HCT116 (cell line): ENCODE measurements at regions not wholly inside any gene's neighbourhood (a gene's known extent, or its start where the extent isn't known, plus 50 kb on each side); places are given as distances from the start of the nearest gene placed in this dataset.

Experiments
- ATAC-seq: fragments of 200-7000 bp; cut with Tn5 transposase; 2 replicates; pipeline ENCODE4 v1.9.1; 2020; ENCODE audit warnings: mild to moderate bottlenecking, moderate library complexity
- BruUV-seq: library from RNA; stranded (reverse); fragments of 400-500 nt; replicated peaks from 2 replicates; lab custom pipeline; 2021; lab: Mats Ljungman, UMichigan
- CTCF ChIA-PET: fragments of 300-600 bp; sonication (Branson Sonifier 250); formaldehyde crosslinking; loops from one replicate; lab custom pipeline; 2021; ENCODE audit warnings: antibody characterized with exemption; lab: Charles Lee
- POLR2A ChIA-PET: fragments of 300-600, 350-600 bp; sonication (Branson Sonifier 250); formaldehyde crosslinking; loops from one replicate; lab custom pipeline; 2021; ENCODE audit warnings: antibody characterized with exemption; lab: Charles Lee
- RAD21 ChIA-PET, 2 experiments: fragments of 300-600 bp; sonication (Branson Sonifier 250); formaldehyde crosslinking; loops; one replicate each; lab custom pipeline; 2023; ENCODE audit warnings: low total read pairs in 2 of 2; ENCODE audit not compliant: uncharacterized antibody in 2 of 2, unreplicated experiment in 2 of 2, low non-redundant PET in 1 of 2; lab: Charles Lee
- DNase-seq: peaks from one replicate; pipeline ENCODE4 v3.0.0-alpha.2; 2010; ENCODE audit warnings: low read depth, low spot score
- H2AFZ ChIP-seq: fragments of 200-600 bp; shearing (Covaris generic), sonication (generic); 2 replicates; pipeline ENCODE4 v1.6.1; 2017; ENCODE audit warnings: low read depth, mixed run types, mixed read lengths, antibody characterized with exemption, low read length; ENCODE audit not compliant: poor library complexity, severe bottlenecking
- H3K27ac ChIP-seq: 2 replicates; pipeline ENCODE4 v1.5.1; 2012; ENCODE audit warnings: low read depth, low read length
- H3K27me3 ChIP-seq: fragments of 200-600 bp; sonication (generic); 2 replicates; pipeline ENCODE4 v1.6.1; 2016; ENCODE audit warnings: mixed run types, low read length, mixed read lengths; ENCODE audit not compliant: insufficient read depth
- H3K36me3 ChIP-seq, 2 experiments: fragments of 200-500 bp in 1 of 2; fragments of 200-600 bp in 1 of 2; sonication (Bioruptor generic) in 1 of 2; sonication (generic) in 1 of 2; 2 replicates each; pipeline versions ENCODE4 v1.5.1 to v1.6.1; 2014 to 2016; ENCODE audit warnings: low read length in 2 of 2, inconsistent platforms in 1 of 2, mixed read lengths in 1 of 2, mixed run types in 1 of 2; ENCODE audit not compliant: insufficient read depth in 2 of 2, control insufficient read depth in 1 of 2
- H3K4me1 ChIP-seq, 2 experiments: fragments of 200-600 bp in 1 of 2; sonication (generic) in 1 of 2; 2 replicates each; pipeline versions ENCODE4 v1.5.1 to v1.6.1; 2012 to 2017; ENCODE audit warnings: low read length in 2 of 2, inconsistent platforms in 1 of 2, mild to moderate bottlenecking in 1 of 2, mixed read lengths in 1 of 2, mixed run types in 1 of 2, moderate library complexity in 1 of 2; ENCODE audit not compliant: insufficient read depth in 2 of 2, control insufficient read depth in 1 of 2
- H3K4me2 ChIP-seq: fragments of 200-600 bp; sonication (generic); 2 replicates; pipeline ENCODE4 v1.6.1; 2017; ENCODE audit warnings: mixed run types, low read length, mixed read lengths
- H3K4me3 ChIP-seq, 2 experiments: fragments of 200-600 bp in 1 of 2; sonication (generic) in 1 of 2; replicated peaks in 1 of 2; 2 replicates each; pipeline ENCODE4 v1.5.1; 2011 to 2016; ENCODE audit warnings: low read length in 2 of 2, control low read depth in 1 of 2, low read depth in 1 of 2, mild to moderate bottlenecking in 1 of 2, mixed read lengths in 1 of 2, mixed run types in 1 of 2
- H3K79me2 ChIP-seq: fragments of 200-600 bp; sonication (generic); 2 replicates; pipeline ENCODE4 v1.6.1; 2017; ENCODE audit warnings: mild to moderate bottlenecking, mixed run types, low read length, moderate library complexity, mixed read lengths; ENCODE audit not compliant: insufficient read depth
- H3K9ac ChIP-seq: fragments of 200-600 bp; sonication (generic); 2 replicates; pipeline ENCODE4 v1.6.1; 2016; ENCODE audit warnings: low read length, mixed read lengths
- H3K9me2 ChIP-seq: fragments of 200-600 bp; sonication (generic), shearing (Covaris generic); 2 replicates; pipeline ENCODE4 v1.6.1; 2017; ENCODE audit warnings: mixed run types, mild to moderate bottlenecking, moderate library complexity; ENCODE audit not compliant: insufficient read depth
- H3K9me3 ChIP-seq, 2 experiments: fragments of 200-500 bp in 1 of 2; fragments of 200-600 bp in 1 of 2; sonication (Bioruptor generic) in 1 of 2; sonication (generic) in 1 of 2; 2 replicates each; pipeline ENCODE4 v1.6.1; 2014 to 2017; ENCODE audit warnings: low read length in 2 of 2, mixed read lengths in 2 of 2, inconsistent platforms in 1 of 2, low read depth in 1 of 2, mild to moderate bottlenecking in 1 of 2, mixed run types in 1 of 2, moderate library complexity in 1 of 2; ENCODE audit not compliant: control insufficient read depth in 1 of 2, insufficient read depth in 1 of 2
- H4K20me1 ChIP-seq: fragments of 200-600 bp; sonication (generic), shearing (Covaris generic); 2 replicates; pipeline ENCODE4 v1.6.1; 2017; ENCODE audit warnings: mixed run types, mild to moderate bottlenecking, moderate library complexity; ENCODE audit not compliant: insufficient read depth
- ATF3 ChIP-seq: IDR thresholded peaks from 2 replicates; pipeline ENCODE4 v1.6.1; 2012
- CBX3 ChIP-seq: IDR thresholded peaks from 2 replicates; pipeline ENCODE4 v1.6.1; 2012; ENCODE audit warnings: low read depth
- CTCF ChIP-seq, 3 experiments: fragments of 200-600 bp in 1 of 3; sonication (generic) in 1 of 3; IDR thresholded peaks in 2 of 3; conservative IDR thresholded peaks in 1 of 3; 2 replicates each; pipeline ENCODE4 v1.5.1; 2012 to 2017; ENCODE audit warnings: low read depth in 2 of 3, low read length in 2 of 3, antibody characterized with exemption in 1 of 3, borderline replicate concordance in 1 of 3, control low read depth in 1 of 3, mild to moderate bottlenecking in 1 of 3, mixed read lengths in 1 of 3, mixed run types in 1 of 3, moderate library complexity in 1 of 3; ENCODE audit not compliant: insufficient read depth in 1 of 3
- EGR1 ChIP-seq: IDR thresholded peaks from 2 replicates; pipeline ENCODE4 v1.6.1; 2012; ENCODE audit warnings: low read depth
- POLR2A ChIP-seq: IDR thresholded peaks from 2 replicates; pipeline ENCODE4 v1.7.0; 2011; ENCODE audit warnings: borderline replicate concordance; ENCODE audit not compliant: insufficient read depth, insufficient read length; ENCODE audit errors: extremely low read depth
- POLR2AphosphoS5 ChIP-seq: IDR thresholded peaks from 2 replicates; pipeline ENCODE4 v1.6.1; 2011; ENCODE audit warnings: mild to moderate bottlenecking, low read depth, low read length, moderate library complexity
- RAD21 ChIP-seq: IDR thresholded peaks from 2 replicates; pipeline ENCODE4 v1.6.1; 2012; ENCODE audit warnings: low read depth, mild to moderate bottlenecking
- REST ChIP-seq: IDR thresholded peaks from 2 replicates; pipeline ENCODE4 v1.6.1; 2012; ENCODE audit warnings: low read depth
- SRF ChIP-seq: IDR thresholded peaks from 2 replicates; pipeline ENCODE4 v1.6.1; 2012; ENCODE audit warnings: low read depth
- YY1 ChIP-seq: IDR thresholded peaks from 2 replicates; pipeline ENCODE4 v1.6.1; 2011; ENCODE audit warnings: low read length, low read depth, moderate library complexity, mild to moderate bottlenecking; ENCODE audit not compliant: insufficient replicate concordance; ENCODE audit errors: extremely low read depth
- ZFX ChIP-seq: fragments of 450-650 bp; IDR thresholded peaks from 2 replicates; pipeline ENCODE4 v1.6.1; 2017
- intact Hi-C: fragments of 100-400 bp; cut with micrococcal nuclease; formaldehyde crosslinking; loops from 2 replicates; pipeline ENCODE4 v1.10.0; 2022

GRCh38 chr5:42876375-42876844, 64.7 kb upstream of the SELENOP start:
- CTCF ChIA-PET = no interaction called here
- intact Hi-C loops = no loop called here
- no peak for DNase-seq
- ATAC-seq = no peak
- no peaks in the 10 kb centered on the region for H3K9me3 ChIP-seq
- H3K9ac ChIP-seq = no peak overlapping the region
- no peak overlapping the region for H3K4me2 ChIP-seq
- H3K79me2 ChIP-seq = no peaks in the 10 kb centered on the region
- TF ChIP-seq YY1 (no peak), REST (no peak), ZFX (no peak), ATF3 (no peak)
- TF ChIP-seq, all 23 proteins: peak for 0
- no peaks in the 10 kb centered on the region for H3K9me2 ChIP-seq
- RAD21 ChIA-PET = no interaction called here
- H3K4me1 ChIP-seq = no peaks in the 10 kb centered on the region
- H3K4me3 ChIP-seq = no peak overlapping the region
- no peaks in the 10 kb centered on the region for H3K36me3 ChIP-seq
- POLR2A ChIA-PET = no interaction called here
- BruUV-seq = no TSS peak
- no peaks in the 10 kb centered on the region for H3K27me3 ChIP-seq
- H2AFZ ChIP-seq = no peak overlapping the region
- no peaks in the 10 kb centered on the region for H4K20me1 ChIP-seq
- no peak overlapping the region for H3K27ac ChIP-seq

- RAD21 ChIA-PET = no interaction called here
- no peaks in the 10 kb centered on the region for H4K20me1 ChIP-seq
- H3K4me2 ChIP-seq = no peak overlapping the region
- no peaks in the 10 kb centered on the region for H3K36me3 ChIP-seq
- no peak overlapping the region for H3K27ac ChIP-seq
- no peak overlapping the region for H3K9ac ChIP-seq
- no peaks in the 10 kb centered on the region for H3K79me2 ChIP-seq
- H3K4me1 ChIP-seq = peaks cover 0 to 4% of the 10 kb centered on the region in 2 experiments; a peak in 1 of 4 replicates
- no peak overlapping the region for H3K4me3 ChIP-seq
- no TSS peak for BruUV-seq
- H2AFZ ChIP-seq = no peak overlapping the region
- no peaks in the 10 kb centered on the region for H3K9me2 ChIP-seq
- ATAC-seq (no peak), DNase-seq (no peak)
- POLR2A ChIA-PET = no interaction called here
- CTCF ChIA-PET = no interaction called here
- intact Hi-C loops = no loop called here
- H3K9me3 ChIP-seq = no peaks in the 10 kb centered on the region
- H3K27me3 ChIP-seq = no peaks in the 10 kb centered on the region
- TF ChIP-seq CTCF (IDR thresholded peaks at IDR 0.05 in 2 of 3, conservative IDR thresholded peaks at IDR 0.05 in 1 of 3; ENCODE audit: borderline replicate concordance in 1 of 3, insufficient read depth in 1 of 3, low read depth in 2 of 3, low read length in 2 of 3) (no peak), YY1 (no peak), POLR2AphosphoS5 (no peak), POLR2A (no peak), SRF (no peak), CBX3 (no peak), RAD21 (no peak), EGR1 (no peak)
Measured at GRCh38 chr5:42875785-42876374, 64.2 kb upstream of the SELENOP start.
